Endothelial cell of umbilical vein (primary cell): ENCODE measurements at regions not wholly inside any gene's neighbourhood (a gene's known extent, or its start where the extent isn't known, plus 50 kb on each side); places are given as distances from the start of the nearest gene placed in this dataset.
"Not testable (repeated sequence)": the region's sequence is repeated elsewhere in the genome, so short reads cannot be mapped to it uniquely, and the experiment has no call there.

Experiments
- BruUV-seq: library from RNA; stranded (reverse); fragments of 400-500 nt; replicated peaks from 2 replicates; lab custom pipeline; 2021; lab: Mats Ljungman, UMichigan
- CTCF ChIA-PET: fragments of 300-600, 350-600 bp; sonication (Branson Sonifier 250); formaldehyde crosslinking; loops from one replicate; lab custom pipeline; 2021; ENCODE audit warnings: antibody characterized with exemption, inconsistent platforms; lab: Charles Lee
- POLR2A ChIA-PET: fragments of 300-600, 350-600 bp; sonication (Branson Sonifier 250); formaldehyde crosslinking; loops from one replicate; lab custom pipeline; 2021; ENCODE audit warnings: antibody characterized with exemption, inconsistent platforms; lab: Charles Lee
- DNase-seq: peaks from one replicate; pipeline ENCODE4 v3.0.0-alpha.2; 2011; ENCODE audit warnings: low read depth, low spot score
- FAIRE-seq: peaks from 2 replicates; lab custom pipeline; 2011; peaks lifted over from hg19 to GRCh38; lab: Jason Lieb, UNC
- H2AFZ ChIP-seq: 2 replicates; pipeline ENCODE4 v1.6.0; 2012; ENCODE audit warnings: low read depth, low read length, control low read depth, inconsistent platforms
- H3K27ac ChIP-seq: 2 replicates; pipeline ENCODE4 v1.5.1; 2011; ENCODE audit warnings: low read depth, mild to moderate bottlenecking, control low read depth, low read length, moderate library complexity; ENCODE audit not compliant: insufficient read depth
- H3K27me3 ChIP-seq, 2 experiments: 2 replicates each; pipeline versions ENCODE4 v1.6.0 to v1.6.1; 2011; ENCODE audit warnings: low read length in 2 of 2, mixed read lengths in 1 of 2; ENCODE audit not compliant: control insufficient read depth in 2 of 2, insufficient read depth in 2 of 2
- H3K36me3 ChIP-seq, 2 experiments: 2 replicates in 1 of 2; 3 replicates in 1 of 2; pipeline ENCODE4 v1.5.1; 2011; ENCODE audit warnings: low read length in 2 of 2, mild to moderate bottlenecking in 1 of 2, moderate library complexity in 1 of 2; ENCODE audit not compliant: control insufficient read depth in 2 of 2, insufficient read depth in 2 of 2; ENCODE audit errors: extremely low read depth in 1 of 2
- H3K4me1 ChIP-seq: 3 replicates; pipeline ENCODE4 v1.5.1; 2011; ENCODE audit warnings: mild to moderate bottlenecking, low read length; ENCODE audit not compliant: control insufficient read depth, insufficient read depth; ENCODE audit errors: extremely low read depth
- H3K4me2 ChIP-seq: 2 replicates; pipeline ENCODE4 v1.6.1; 2011; ENCODE audit warnings: low read length, control low read depth, mixed read lengths; ENCODE audit not compliant: insufficient read depth
- H3K4me3 ChIP-seq, 3 experiments: fragments of 200-600 bp in 1 of 3; sonication (generic), shearing (Covaris generic) in 1 of 3; replicated peaks in 1 of 3; 2 replicates each; pipeline ENCODE4 v1.5.1; 2011 to 2016; ENCODE audit warnings: control low read depth in 3 of 3, low read length in 3 of 3, mild to moderate bottlenecking in 2 of 3, inconsistent platforms in 1 of 3, low read depth in 1 of 3, moderate library complexity in 1 of 3; ENCODE audit not compliant: insufficient read depth in 1 of 3
- H3K79me2 ChIP-seq: 2 replicates; pipeline ENCODE4 v1.6.0; 2012; ENCODE audit warnings: low read length, inconsistent platforms; ENCODE audit not compliant: control insufficient read depth, insufficient read depth
- H3K9ac ChIP-seq: replicated peaks from 2 replicates; pipeline ENCODE3; 2011; ENCODE audit warnings: low read length, control low read depth; ENCODE audit not compliant: insufficient read depth; ENCODE audit errors: extremely low read depth
- H3K9me1 ChIP-seq: replicated peaks from 3 replicates; pipeline ENCODE4 v1.6.0; 2011; ENCODE audit warnings: mild to moderate bottlenecking, low read length; ENCODE audit not compliant: control insufficient read depth, insufficient read depth; ENCODE audit errors: extremely low read depth
- H3K9me3 ChIP-seq: replicated peaks from 2 replicates; pipeline ENCODE4 v1.5.1; 2012; ENCODE audit warnings: low read length, inconsistent platforms; ENCODE audit not compliant: control insufficient read depth, insufficient read depth
- H4K20me1 ChIP-seq: replicated peaks from 2 replicates; pipeline ENCODE3; 2011; ENCODE audit warnings: mild to moderate bottlenecking, low read length; ENCODE audit not compliant: control insufficient read depth, insufficient read depth; ENCODE audit errors: extremely low read depth
- CTCF ChIP-seq, 2 donors: IDR thresholded peaks; 1 replicate in 1 of 2; 2 replicates in 1 of 2; pipeline ENCODE4 v1.5.1; 2011; ENCODE audit warnings: low read length in 2 of 2, mild to moderate bottlenecking in 2 of 2, moderate library complexity in 2 of 2, control low read depth in 1 of 2, inconsistent platforms in 1 of 2, low read depth in 1 of 2; ENCODE audit not compliant: insufficient read depth in 1 of 2; ENCODE audit errors: extremely low read depth in 1 of 2
- EZH2 ChIP-seq: IDR thresholded peaks from 2 replicates; pipeline ENCODE4 v1.6.1; 2012; ENCODE audit warnings: borderline replicate concordance, low read depth, mild to moderate bottlenecking, moderate library complexity, low read length, inconsistent platforms; ENCODE audit not compliant: severe bottlenecking
- GATA2 ChIP-seq: IDR thresholded peaks from 2 replicates; pipeline ENCODE4 v1.7.0; 2011; ENCODE audit warnings: low read depth, mild to moderate bottlenecking, moderate library complexity, mixed read lengths, low read length; ENCODE audit not compliant: insufficient read length, insufficient read depth
- MYC ChIP-seq: IDR thresholded peaks from one replicate; pipeline ENCODE4 v1.6.1; 2011; ENCODE audit warnings: mild to moderate bottlenecking, low read depth, low read length
- dilution Hi-C: fragments of 300-500 bp; cut with MboI; formaldehyde crosslinking; loops from one replicate; pipeline ENCODE4 v1.15.0; 2019; ENCODE audit warnings: low sequenced_read_pairs; ENCODE audit not compliant: extremely low pct_ligation_motif_present
- intact Hi-C: fragments of 100-400 bp; cut with micrococcal nuclease; formaldehyde crosslinking; loops from one replicate; pipeline ENCODE4 v1.10.0; 2022

GRCh38 chr16:26464576-26465266 lies 602.0 kb upstream of the C16orf82 start:
- ChIA-PET CTCF (no interaction called here), POLR2A (no interaction called here)
- Histone ChIP-seq H3K4me1 (no peaks in the 10 kb centered on the region), H4K20me1 (no peaks in the 10 kb centered on the region), H3K4me2 (no peak overlapping the region), H3K27me3 (no peaks in the 10 kb centered on the region), H3K36me3 (no peaks in the 10 kb centered on the region), H3K4me3 (no peak overlapping the region), H3K9me3 (no peaks in the 10 kb centered on the region), H2AFZ (no peak overlapping the region), H3K9me1 (no peaks in the 10 kb centered on the region), H3K9ac (no peak overlapping the region), H3K79me2 (no peaks in the 10 kb centered on the region), H3K27ac (no peak overlapping the region)
- FAIRE-seq (no peak), DNase-seq (no peak)
- BruUV-seq = no TSS peak
- TF ChIP-seq EZH2 = no peak
- TF ChIP-seq CTCF (IDR thresholded peaks at IDR 0.05; ENCODE audit: extremely low read depth in 1 of 2, insufficient read depth in 1 of 2, low read depth in 1 of 2, low read length in 2 of 2) = no peak
- no peak for TF ChIP-seq MYC
- no peak for TF ChIP-seq GATA2
- dilution Hi-C loops (no loop called here), intact Hi-C loops (no loop called here)

GRCh38 chr16:26474405-26474804 lies 592.3 kb upstream of the C16orf82 start:
- FAIRE-seq, H3K9me1 ChIP-seq, H2AFZ ChIP-seq, H3K4me2 ChIP-seq, H4K20me1 ChIP-seq, H3K27me3 ChIP-seq, dilution Hi-C loops, BruUV-seq, H3K4me3 ChIP-seq, H3K4me1 ChIP-seq, H3K27ac ChIP-seq, DNase-seq, H3K79me2 ChIP-seq, POLR2A ChIA-PET, H3K9me3 ChIP-seq, H3K36me3 ChIP-seq, CTCF ChIA-PET, intact Hi-C loops, H3K9ac ChIP-seq: not testable (repeated sequence)
